Esophagus muscularis mucosa (tissue), 4 donors: ENCODE measurements at regions not wholly inside any gene's neighbourhood (a gene's known extent, or its start where the extent isn't known, plus 50 kb on each side); places are given as distances from the start of the nearest gene placed in this dataset.

ENCODE experiments used
- CTCF ChIP-seq, 3 experiments: fragments of 200-600 bp in 2 of 3; fragments of 450-650 bp in 1 of 3; sonication (generic) in 2 of 3; IDR thresholded peaks; one replicate each; pipeline ENCODE4 v1.5.1; 2017 to 2019; ENCODE audit warnings: antibody characterized with exemption in 3 of 3, mild to moderate bottlenecking in 2 of 3, moderate library complexity in 1 of 3
- EP300 ChIP-seq: sonication (generic); formaldehyde crosslinking; IDR thresholded peaks from one replicate; pipeline ENCODE4 v1.6.1; 2017; ENCODE audit warnings: antibody characterized with exemption
- POLR2A ChIP-seq: fragments of 450-650 bp; IDR thresholded peaks from one replicate; pipeline ENCODE4 v1.6.1; 2017; ENCODE audit warnings: antibody characterized with exemption, moderate library complexity, mild to moderate bottlenecking, low read depth
- POLR2AphosphoS5 ChIP-seq, 2 donors: sonication (generic); formaldehyde crosslinking; IDR thresholded peaks; one replicate each; pipeline ENCODE4 v1.6.1; 2017; ENCODE audit warnings: antibody characterized with exemption in 2 of 2

GRCh38 chr4:119735165-119735651 is 106.6 kb upstream of the PDE5A start:
- peak in 1 of 2 donors; percentile 10 for TF ChIP-seq POLR2AphosphoS5 (IDR thresholded peaks at IDR 0.05)
- TF ChIP-seq CTCF (IDR thresholded peaks at IDR 0.05), result no peak
- TF ChIP-seq POLR2A, result no peak
- no peak for TF ChIP-seq EP300
